ENCODE measurements at regions not wholly inside any gene's neighbourhood (a gene's known extent, or its start where the extent isn't known, plus 50 kb on each side); places are given as distances from the start of the nearest gene placed in this dataset.

- TF ChIP-seq JAZF1 (CRISPR knock-in tag; IDR thresholded peaks at IDR 0.05) (no peak), ZBTB21 (CRISPR knock-in tag; IDR thresholded peaks at IDR 0.05; ENCODE audit: borderline replicate concordance) (no peak), CTCF (IDR thresholded peaks at IDR 0.05) (no peak), ZNF138 (CRISPR knock-in tag; conservative IDR thresholded peaks at IDR 0.05) (no peak), TP53 (CRISPR knock-in tag; IDR thresholded peaks at IDR 0.05) (no peak), NR2C2 (CRISPR knock-in tag; IDR thresholded peaks at IDR 0.05) (no peak), E2F1 (CRISPR knock-in tag; IDR thresholded peaks at IDR 0.05) (no peak), SP1 (CRISPR knock-in tag; conservative IDR thresholded peaks at IDR 0.05) (no peak), USF2 (CRISPR knock-in tag; IDR thresholded peaks at IDR 0.05) (no peak), EMX1 (CRISPR knock-in tag; IDR thresholded peaks at IDR 0.05) (no peak)
- TF ChIP-seq, protein P1, sequence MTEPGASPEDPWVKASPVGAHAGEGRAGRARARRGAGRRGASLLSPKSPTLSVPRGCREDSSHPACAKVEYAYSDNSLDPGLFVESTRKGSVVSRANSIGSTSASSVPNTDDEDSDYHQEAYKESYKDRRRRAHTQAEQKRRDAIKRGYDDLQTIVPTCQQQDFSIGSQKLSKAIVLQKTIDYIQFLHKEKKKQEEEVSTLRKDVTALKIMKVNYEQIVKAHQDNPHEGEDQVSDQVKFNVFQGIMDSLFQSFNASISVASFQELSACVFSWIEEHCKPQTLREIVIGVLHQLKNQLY (CRISPR knock-in tag; IDR thresholded peaks at IDR 0.05) = no peak
- TF ChIP-seq, protein P2, sequence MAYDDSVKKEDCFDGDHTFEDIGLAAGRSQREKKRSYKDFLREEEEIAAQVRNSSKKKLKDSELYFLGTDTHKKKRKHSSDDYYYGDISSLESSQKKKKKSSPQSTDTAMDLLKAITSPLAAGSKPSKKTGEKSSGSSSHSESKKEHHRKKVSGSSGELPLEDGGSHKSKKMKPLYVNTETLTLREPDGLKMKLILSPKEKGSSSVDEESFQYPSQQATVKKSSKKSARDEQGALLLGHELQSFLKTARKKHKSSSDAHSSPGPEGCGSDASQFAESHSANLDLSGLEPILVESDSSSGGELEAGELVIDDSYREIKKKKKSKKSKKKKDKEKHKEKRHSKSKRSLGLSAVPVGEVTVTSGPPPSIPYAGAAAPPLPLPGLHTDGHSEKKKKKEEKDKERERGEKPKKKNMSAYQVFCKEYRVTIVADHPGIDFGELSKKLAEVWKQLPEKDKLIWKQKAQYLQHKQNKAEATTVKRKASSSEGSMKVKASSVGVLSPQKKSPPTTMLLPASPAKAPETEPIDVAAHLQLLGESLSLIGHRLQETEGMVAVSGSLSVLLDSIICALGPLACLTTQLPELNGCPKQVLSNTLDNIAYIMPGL (CRISPR knock-in tag; IDR thresholded peaks at IDR 0.05) = no peak
Measured at GRCh38 chr5:167895899-167896659, 395.4 kb upstream of the WWC1 start.
